HUES64 (cell line): ENCODE measurements at regions not wholly inside any gene's neighbourhood (a gene's known extent, or its start where the extent isn't known, plus 50 kb on each side); places are given as distances from the start of the nearest gene placed in this dataset.
"Not testable (repeated sequence)": the region's sequence is repeated elsewhere in the genome, so short reads cannot be mapped to it uniquely, and the experiment has no call there.

ENCODE experiments used
- H3K27ac ChIP-seq: 2 replicates; pipeline ENCODE4 v1.7.0; 2013; ENCODE audit warnings: low read depth, low read length, inconsistent platforms
- H3K27me3 ChIP-seq: 2 replicates; pipeline ENCODE4 v1.6.1; 2013; ENCODE audit warnings: mild to moderate bottlenecking, low read length; ENCODE audit not compliant: insufficient read depth
- H3K36me3 ChIP-seq: 2 replicates; pipeline ENCODE4 v1.6.1; 2013; ENCODE audit warnings: mild to moderate bottlenecking, low read length; ENCODE audit not compliant: insufficient read depth
- H3K4me1 ChIP-seq: 2 replicates; pipeline ENCODE4 v1.6.1; 2013; ENCODE audit warnings: mild to moderate bottlenecking, low read length, moderate library complexity; ENCODE audit not compliant: insufficient read depth
- H3K4me3 ChIP-seq: 2 replicates; pipeline ENCODE4 v1.5.1; 2013; ENCODE audit warnings: mild to moderate bottlenecking, low read length, moderate library complexity
- H3K9ac ChIP-seq: 2 replicates; pipeline ENCODE4 v1.6.1; 2013; ENCODE audit warnings: mild to moderate bottlenecking, low read depth, low read length
- H3K9me3 ChIP-seq: 2 replicates; pipeline ENCODE4 v1.6.1; 2013; ENCODE audit warnings: low read depth, low read length; ENCODE audit not compliant: insufficient read depth
- WGBS: fragments of 150-250, 120-280 bp; methylation state at CpG from one replicate; pipeline ENCODE4 v1.1.7; 2013; ENCODE audit warnings: missing lambda C conversion rate; 5-methylcytosine and 5-hydroxymethylcytosine counted together

DNA sequence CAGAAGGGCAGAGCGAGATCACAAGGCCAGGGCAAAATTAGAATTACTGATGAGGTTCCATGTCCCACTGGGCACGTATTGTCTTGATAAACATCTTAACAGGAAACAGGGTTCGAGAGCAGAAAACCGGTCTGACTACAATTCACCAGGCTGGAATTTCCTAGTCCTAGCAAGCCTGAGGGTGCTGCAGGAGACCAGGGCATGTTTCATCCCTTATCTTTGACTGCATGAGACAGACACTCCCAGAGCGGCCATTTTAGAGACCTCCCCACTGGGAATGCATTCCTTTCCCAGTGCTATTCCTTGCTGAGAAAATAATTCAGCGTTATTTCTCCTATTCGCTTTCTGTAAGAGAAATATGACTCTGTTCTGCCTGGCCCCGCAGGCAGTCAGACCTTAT is 228.5 kb upstream of the IZUMO3 start:
- not testable (repeated sequence) for H3K27me3 ChIP-seq, H3K36me3 ChIP-seq, H3K9ac ChIP-seq, H3K4me1 ChIP-seq, H3K27ac ChIP-seq, H3K4me3 ChIP-seq
- H3K9me3 ChIP-seq: peaks cover 40% of the 10 kb centered on the region
- 95% methylated on average over 8 of the region's 8 CpGs for WGBS

DNA sequence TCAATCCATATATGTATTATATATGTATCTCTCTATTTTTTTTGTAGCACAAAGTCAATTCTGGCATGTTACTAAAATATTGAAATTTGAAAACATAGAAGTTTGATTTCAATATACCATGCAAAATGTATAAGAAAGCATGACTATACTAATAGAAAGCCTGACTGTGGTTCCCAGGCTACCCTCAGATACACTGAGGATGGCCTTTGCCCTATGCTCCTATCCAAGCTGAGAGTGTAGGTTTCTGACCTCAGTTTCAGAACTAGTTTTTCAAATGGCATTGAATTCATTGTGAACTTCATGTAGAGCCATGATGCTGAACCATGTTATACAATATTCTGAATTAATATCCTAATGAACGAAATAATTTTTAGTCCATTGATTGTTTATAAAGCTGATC is 220.4 kb upstream of the IZUMO3 start:
- H3K4me1 ChIP-seq: no peaks in the 10 kb centered on the region

DNA sequence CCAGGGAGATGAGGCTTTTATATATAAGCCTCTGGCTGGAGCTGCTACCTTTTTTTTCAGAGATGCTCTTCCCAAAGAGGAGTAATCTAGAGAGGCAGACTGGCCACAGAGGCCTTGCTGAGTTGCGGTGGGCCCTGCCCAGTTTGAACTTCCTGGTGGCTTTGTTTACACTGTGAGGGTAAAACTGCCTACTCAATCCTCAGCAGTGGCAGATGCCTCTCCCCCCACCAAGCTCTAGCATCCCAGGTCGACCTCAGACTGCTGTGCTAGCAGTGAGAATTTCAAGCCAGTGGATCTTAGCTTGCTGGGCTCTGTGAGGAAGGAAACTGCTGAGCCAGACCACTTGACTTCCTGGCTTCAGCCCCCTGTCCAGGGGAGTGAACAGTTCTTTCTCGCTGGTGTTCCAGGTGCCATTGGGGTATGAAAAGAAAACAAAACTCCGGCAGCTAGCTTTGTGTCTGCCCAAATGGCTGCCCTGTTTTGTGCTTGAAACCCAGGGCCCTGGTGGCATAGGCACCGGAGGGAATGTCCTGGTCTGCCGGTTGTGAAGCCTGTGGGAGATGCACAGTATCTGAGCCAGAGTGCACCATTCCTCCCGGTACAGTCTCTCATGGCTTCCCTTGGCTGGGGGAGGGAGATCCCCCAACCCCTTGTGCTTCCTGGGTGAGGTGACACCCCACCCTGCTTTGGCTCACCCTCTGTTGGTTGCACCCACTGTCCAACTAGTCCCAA is 219.5 kb upstream of the IZUMO3 start:
- H3K36me3 ChIP-seq: no peaks in the 10 kb centered on the region
- H3K4me1 ChIP-seq: no peaks in the 10 kb centered on the region
- H3K27me3 ChIP-seq: no peaks in the 10 kb centered on the region
- H3K9ac ChIP-seq: no peak overlapping the region
- H3K27ac ChIP-seq: no peak overlapping the region
- no peaks in the 10 kb centered on the region for H3K9me3 ChIP-seq
- H3K4me3 ChIP-seq: no peak overlapping the region
- 89% methylated on average over 7 of the region's 7 CpGs for WGBS

More for the DNA sequence above, 220.4 kb upstream of the IZUMO3 start:
- no peaks in the 10 kb centered on the region for H3K9me3 ChIP-seq
- 80% methylated on average over 1 of the region's 1 CpG for WGBS
- H3K9ac ChIP-seq: no peak overlapping the region
- H3K27me3 ChIP-seq: no peaks in the 10 kb centered on the region
- no peaks in the 10 kb centered on the region for H3K36me3 ChIP-seq
- H3K27ac ChIP-seq: no peak overlapping the region
- H3K4me3 ChIP-seq: no peak overlapping the region

DNA sequence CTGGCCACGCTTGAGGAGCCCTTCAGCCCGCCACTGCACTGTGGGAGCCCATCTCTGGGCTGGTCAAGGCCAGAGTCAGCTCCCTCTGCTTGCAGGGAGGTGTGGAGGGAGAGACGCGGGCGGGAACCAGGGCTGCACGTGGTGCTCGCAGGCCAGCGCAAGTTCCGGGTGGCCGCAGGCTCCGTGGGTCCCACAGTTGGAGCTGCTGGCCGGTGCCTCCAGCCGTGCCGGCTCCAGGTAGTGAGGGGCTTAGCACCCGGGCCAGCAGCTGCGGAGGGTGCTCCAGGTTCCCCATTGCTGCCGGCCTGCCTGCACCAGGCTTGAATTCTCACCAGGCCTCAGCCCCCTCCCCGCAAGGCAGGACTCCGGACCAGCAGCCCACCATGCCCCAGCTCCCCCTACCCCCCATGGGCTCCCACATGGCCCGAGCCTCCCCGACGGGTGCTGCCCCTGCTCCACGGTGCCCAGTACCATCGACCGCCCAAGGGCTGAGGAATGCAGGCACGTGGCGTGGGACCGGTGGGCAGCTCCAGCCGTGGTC is 192.8 kb upstream of the IZUMO3 start:
- no peaks in the 10 kb centered on the region for H3K4me1 ChIP-seq
- 97% methylated on average over 29 of the region's 29 CpGs for WGBS
- H3K4me3 ChIP-seq: no peak overlapping the region
- no peak overlapping the region for H3K27ac ChIP-seq
- H3K36me3 ChIP-seq: no peaks in the 10 kb centered on the region
- H3K9ac ChIP-seq: no peak overlapping the region
- no peaks in the 10 kb centered on the region for H3K27me3 ChIP-seq
- no peaks in the 10 kb centered on the region; the same call in 1 of the 2 replicates for H3K9me3 ChIP-seq

DNA sequence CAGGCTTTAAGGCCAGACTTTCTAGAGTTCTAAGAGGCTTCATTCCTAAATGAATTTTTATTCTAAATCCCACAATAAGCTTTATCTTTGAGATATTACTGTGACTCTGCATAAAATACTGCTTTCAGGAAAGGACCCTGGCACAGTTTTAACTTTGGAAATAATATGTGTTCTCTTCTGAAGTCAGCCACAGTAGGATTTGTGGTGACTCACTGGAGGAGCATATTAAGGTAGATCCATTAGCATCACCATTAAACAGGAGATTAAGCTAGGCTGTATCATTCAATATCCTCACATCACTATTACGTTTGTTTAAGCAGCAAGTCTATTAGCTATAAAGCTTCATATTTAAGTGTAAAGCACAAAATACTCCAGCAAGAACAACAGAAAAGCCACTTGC is 186.1 kb upstream of the IZUMO3 start:
- WGBS: 78% methylated on average over 1 of the region's 1 CpG
- no peaks in the 10 kb centered on the region for H3K36me3 ChIP-seq
- no peak overlapping the region for H3K9ac ChIP-seq
- no peaks in the 10 kb centered on the region for H3K27me3 ChIP-seq
- H3K4me1 ChIP-seq: no peaks in the 10 kb centered on the region
- H3K27ac ChIP-seq: no peak overlapping the region
- H3K4me3 ChIP-seq: no peak overlapping the region
- H3K9me3 ChIP-seq: no peaks in the 10 kb centered on the region

DNA sequence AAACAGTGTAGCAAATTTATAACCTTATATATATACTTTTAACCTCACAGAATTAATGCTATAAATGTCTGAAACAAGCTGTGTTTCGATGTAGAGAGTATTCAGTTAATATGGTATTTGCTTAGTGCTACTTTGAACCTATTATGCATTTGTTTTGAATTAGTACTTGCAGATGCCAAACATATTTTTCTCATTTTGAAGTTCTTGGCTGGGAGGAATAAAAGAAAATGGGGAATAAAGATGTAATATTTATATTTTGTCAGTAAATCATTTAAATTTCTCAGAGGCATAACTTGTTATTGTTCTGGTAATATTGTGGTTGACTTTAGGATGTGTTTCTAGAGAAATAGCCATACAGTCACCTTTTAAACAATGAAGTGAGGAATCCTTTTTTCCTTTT is 175.9 kb upstream of the IZUMO3 start:
- 38% methylated on average over 1 of the region's 1 CpG for WGBS
- Histone ChIP-seq H3K36me3 (no peaks in the 10 kb centered on the region), H3K27me3 (no peaks in the 10 kb centered on the region)

DNA sequence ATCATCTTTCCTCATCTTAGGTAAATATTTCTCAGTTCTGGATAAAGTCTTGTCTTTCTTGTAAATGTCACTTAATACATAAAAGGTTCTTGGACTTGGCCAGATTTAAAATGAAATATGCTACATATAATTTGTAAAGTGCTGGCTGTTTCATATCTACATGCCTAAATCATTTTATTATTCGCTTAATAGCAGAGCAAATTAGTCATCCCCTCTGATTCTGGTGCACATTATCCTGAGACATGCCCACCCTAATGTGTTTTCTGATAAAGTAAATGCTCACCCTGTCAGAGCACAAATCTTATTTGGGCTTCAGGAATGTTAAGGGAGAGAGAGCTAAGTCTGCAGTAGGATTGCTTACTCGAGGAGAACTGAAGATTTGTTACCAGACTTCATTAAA is 166.5 kb upstream of the IZUMO3 start:
- H3K27me3 ChIP-seq: no peaks in the 10 kb centered on the region
- no peaks in the 10 kb centered on the region for H3K9me3 ChIP-seq
- no peak overlapping the region for H3K27ac ChIP-seq
- H3K9ac ChIP-seq: no peak overlapping the region
- H3K36me3 ChIP-seq: no peaks in the 10 kb centered on the region
- H3K4me1 ChIP-seq: no peaks in the 10 kb centered on the region
- H3K4me3 ChIP-seq: no peak overlapping the region
- 100% methylated on average over 2 of the region's 2 CpGs for WGBS

More for the DNA sequence above, 175.9 kb upstream of the IZUMO3 start:
- H3K9me3 ChIP-seq: no peaks in the 10 kb centered on the region
- no peak overlapping the region for H3K9ac ChIP-seq
- no peak overlapping the region for H3K4me3 ChIP-seq
- no peak overlapping the region for H3K27ac ChIP-seq
- H3K4me1 ChIP-seq: no peaks in the 10 kb centered on the region

DNA sequence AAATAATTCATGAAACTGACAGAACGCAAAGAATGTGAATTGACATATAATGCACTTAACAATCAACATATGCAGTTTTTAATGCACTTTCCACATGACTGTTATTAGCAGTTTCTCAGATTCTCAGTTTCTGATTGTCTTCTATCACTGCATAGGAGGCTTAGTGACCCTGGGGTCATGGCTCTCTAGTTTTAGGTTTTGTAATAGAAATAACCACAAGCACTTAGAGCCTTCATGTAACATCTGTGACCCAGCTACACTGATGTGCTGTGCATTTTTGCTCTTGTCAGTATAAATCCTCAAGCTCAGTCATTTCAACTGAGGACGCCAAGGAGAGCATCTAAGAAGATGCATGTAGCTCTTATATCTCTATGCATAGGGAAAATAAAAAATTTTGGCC is 163.1 kb upstream of the IZUMO3 start:
- Histone ChIP-seq H3K4me1 (no peaks in the 10 kb centered on the region), H3K9me3 (no peaks in the 10 kb centered on the region), H3K4me3 (no peak overlapping the region), H3K27ac (no peak overlapping the region), H3K27me3 (no peaks in the 10 kb centered on the region), H3K9ac (no peak overlapping the region), H3K36me3 (no peaks in the 10 kb centered on the region)
- 89% methylated on average over 2 of the region's 2 CpGs for WGBS

DNA sequence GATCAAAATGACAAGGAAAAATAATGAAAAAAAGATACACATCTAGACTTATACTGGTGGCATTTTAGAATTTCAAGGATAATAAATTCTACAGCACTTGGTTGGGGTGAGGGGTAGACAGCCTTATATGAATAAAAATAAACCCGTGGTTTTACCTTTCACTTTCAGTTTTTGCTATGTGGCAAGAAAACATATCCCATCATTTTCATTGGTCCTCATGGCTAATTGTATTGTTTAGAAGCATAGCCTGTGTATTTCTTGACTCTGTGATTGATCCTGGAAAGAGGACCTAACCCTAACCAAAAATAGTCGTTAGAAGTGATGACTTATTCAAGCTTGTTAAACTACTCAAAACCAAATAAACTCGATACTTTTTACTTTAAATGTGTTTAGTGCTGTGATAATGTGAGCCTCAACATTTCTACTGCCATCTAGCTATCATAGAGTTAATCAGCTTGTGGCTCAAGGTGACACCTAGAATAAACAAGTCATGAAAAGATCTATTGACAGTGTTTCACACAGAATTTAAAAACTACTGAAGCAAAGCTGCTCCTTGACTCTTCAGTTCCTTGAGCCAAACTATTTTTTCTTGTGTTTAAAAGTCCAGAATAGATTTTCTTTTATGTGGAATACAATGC is 153.3 kb upstream of the IZUMO3 start:
- no peaks in the 10 kb centered on the region for H3K27me3 ChIP-seq
- H3K27ac ChIP-seq: no peak overlapping the region
- no peaks in the 10 kb centered on the region; the same call in 1 of the 2 replicates for H3K4me1 ChIP-seq
- H3K4me3 ChIP-seq: no peak overlapping the region
- H3K9me3 ChIP-seq: no peaks in the 10 kb centered on the region
- WGBS: 100% methylated on average over 1 of the region's 3 CpGs
- no peak overlapping the region for H3K9ac ChIP-seq
- H3K36me3 ChIP-seq: no peaks in the 10 kb centered on the region

DNA sequence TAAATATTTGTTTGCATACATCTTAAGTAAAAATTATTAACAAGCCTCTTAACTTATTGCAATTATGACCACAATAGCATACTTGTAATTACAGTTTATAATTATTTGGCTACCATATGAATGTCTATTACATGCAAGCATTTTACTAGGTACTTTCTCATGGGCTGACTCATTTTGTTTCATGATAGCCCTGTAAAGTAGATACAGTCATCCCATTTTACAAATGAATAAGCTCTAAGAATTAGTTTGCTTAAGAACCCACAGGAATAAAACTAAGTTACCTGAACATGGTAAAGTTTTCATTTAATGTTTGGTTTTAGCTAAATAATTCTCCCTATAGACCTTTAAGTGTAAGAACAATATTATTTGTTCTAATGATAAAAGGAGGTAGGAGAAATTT is 126.6 kb upstream of the IZUMO3 start:
- no peak overlapping the region for H3K27ac ChIP-seq
- no peaks in the 10 kb centered on the region; the same call in 1 of the 2 replicates for H3K4me1 ChIP-seq
- peaks cover 7% of the 10 kb centered on the region; the same call in 1 of the 2 replicates for H3K9me3 ChIP-seq
- no peak overlapping the region for H3K9ac ChIP-seq
- H3K36me3 ChIP-seq: no peaks in the 10 kb centered on the region
- H3K4me3 ChIP-seq: no peak overlapping the region
- H3K27me3 ChIP-seq: no peaks in the 10 kb centered on the region

DNA sequence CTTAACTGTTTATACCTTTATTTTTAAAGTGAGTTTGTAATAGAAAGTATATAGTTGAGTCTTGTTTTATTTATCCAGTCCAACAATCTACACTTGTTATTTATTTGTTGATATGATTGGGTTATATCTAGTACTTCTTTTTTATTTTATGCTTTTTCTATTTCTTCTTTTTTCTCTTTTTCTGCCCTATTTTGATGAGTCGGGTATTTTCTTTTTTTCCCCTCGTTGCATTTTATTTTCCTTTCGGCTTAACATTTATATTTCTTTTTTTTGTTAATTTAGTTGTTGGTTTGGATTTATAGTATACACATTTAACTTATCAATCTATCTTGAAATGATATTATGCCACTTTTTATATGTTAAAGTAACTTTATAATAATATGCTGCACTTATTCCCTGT is 111.7 kb upstream of the IZUMO3 start:
- no peak overlapping the region for H3K9ac ChIP-seq
- peaks cover 10% of the 10 kb centered on the region; the same call in 1 of the 2 replicates for H3K9me3 ChIP-seq
- no CpG with 5 or more reads among the region's 3 CpGs for WGBS
- H3K4me3 ChIP-seq: no peak overlapping the region
- H3K36me3 ChIP-seq: no peaks in the 10 kb centered on the region
- H3K27ac ChIP-seq: no peak overlapping the region
- H3K27me3 ChIP-seq: no peaks in the 10 kb centered on the region
- H3K4me1 ChIP-seq: no peaks in the 10 kb centered on the region
